Left ventricle myocardium inferior (tissue), 1 donor: ENCODE measurements at regions not wholly inside any gene's neighbourhood (a gene's known extent, or its start where the extent isn't known, plus 50 kb on each side); places are given as distances from the start of the nearest gene placed in this dataset.

ENCODE experiments used
- DNase-seq: peaks from one replicate; pipeline ENCODE4 v3.0.0-alpha.2; 2020
- H3K27ac ChIP-seq: fragments of 200-600 bp; replicated peaks from 2 replicates; pipeline ENCODE4 v1.8.0; 2021
- H3K27me3 ChIP-seq: fragments of 200-600 bp; 2 replicates; pipeline ENCODE4 v1.8.0; 2021; ENCODE audit warnings: low read depth
- H3K36me3 ChIP-seq: fragments of 200-600 bp; 2 replicates; pipeline ENCODE4 v1.8.0; 2021
- H3K4me1 ChIP-seq: fragments of 200-600 bp; 2 replicates; pipeline ENCODE4 v1.8.0; 2021
- H3K4me3 ChIP-seq: fragments of 200-600 bp; 2 replicates; pipeline ENCODE4 v1.8.0; 2021; ENCODE audit warnings: mild to moderate bottlenecking, moderate library complexity
- H3K9me3 ChIP-seq: fragments of 200-600 bp; replicated peaks from 2 replicates; pipeline ENCODE4 v1.8.0; 2021
- CTCF ChIP-seq: fragments of 200-600 bp; IDR thresholded peaks from 2 replicates; pipeline ENCODE4 v1.8.0; 2021; ENCODE audit warnings: antibody characterized with exemption, mild to moderate bottlenecking, borderline replicate concordance
- intact Hi-C: fragments of 100-400 bp; cut with micrococcal nuclease; formaldehyde crosslinking; loops from one replicate; pipeline ENCODE4 v1.11.0; 2022
- donor health status: DM: no; HTN: yes; CAD: no; lungs with severe emphysema.

- no peaks in the 10 kb centered on the region for H3K9me3 ChIP-seq
- DNase-seq: no peak
- intact Hi-C loops: no loop called here
- TF ChIP-seq CTCF: no peak
- H3K4me3 ChIP-seq: no peak overlapping the region
- no peak overlapping the region for H3K27ac ChIP-seq
- H3K36me3 ChIP-seq: no peaks in the 10 kb centered on the region
- peaks cover 91% of the 10 kb centered on the region for H3K27me3 ChIP-seq
- no peaks in the 10 kb centered on the region for H3K4me1 ChIP-seq
Observed at GRCh38 chr22:48082284-48082683, 1319.8 kb downstream of the TBC1D22A start.

- Histone ChIP-seq H3K4me3 (no peak overlapping the region), H3K27me3 (peaks cover 86% of the 10 kb centered on the region), H3K36me3 (no peaks in the 10 kb centered on the region), H3K9me3 (no peaks in the 10 kb centered on the region), H3K4me1 (no peaks in the 10 kb centered on the region), H3K27ac (no peak overlapping the region)
- intact Hi-C loops: no loop called here
- no peak for TF ChIP-seq CTCF
- no peak for DNase-seq
Observed at GRCh38 chr22:48081281-48081680, 1318.8 kb downstream of the TBC1D22A start.

GRCh38 chr22:48080316-48081165 is 1318.1 kb downstream of the TBC1D22A start:
- intact Hi-C loops: no loop called here
- H3K36me3 ChIP-seq: no peaks in the 10 kb centered on the region

GRCh38 chr22:48079505-48080290 is 1317.2 kb downstream of the TBC1D22A start:
- Histone ChIP-seq H3K4me3 (no peak overlapping the region), H3K27me3 (peaks cover 76% of the 10 kb centered on the region), H3K4me1 (no peaks in the 10 kb centered on the region), H3K9me3 (no peaks in the 10 kb centered on the region), H3K27ac (no peak overlapping the region), H3K36me3 (no peaks in the 10 kb centered on the region)
- TF ChIP-seq CTCF: no peak
- no peak for DNase-seq
- intact Hi-C loops: no loop called here

More at GRCh38 chr22:48080316-48081165, 1318.1 kb downstream of the TBC1D22A start:
- no peak for TF ChIP-seq CTCF
- DNase-seq: no peak
- Histone ChIP-seq H3K9me3 (no peaks in the 10 kb centered on the region), H3K4me3 (no peak overlapping the region), H3K27me3 (peaks cover 79% of the 10 kb centered on the region), H3K27ac (no peak overlapping the region), H3K4me1 (no peaks in the 10 kb centered on the region)

GRCh38 chr22:48078825-48079224 is 1316.4 kb downstream of the TBC1D22A start:
- H3K4me1 ChIP-seq: no peaks in the 10 kb centered on the region
- intact Hi-C loops: no loop called here
- TF ChIP-seq CTCF: no peak
- no peak overlapping the region for H3K27ac ChIP-seq
- H3K36me3 ChIP-seq: no peaks in the 10 kb centered on the region
- no peak overlapping the region for H3K4me3 ChIP-seq
- no peaks in the 10 kb centered on the region for H3K9me3 ChIP-seq
- DNase-seq: no peak
- peaks cover 76% of the 10 kb centered on the region for H3K27me3 ChIP-seq
